Skeletal muscle cell (primary cell): ENCODE measurements at regions not wholly inside any gene's neighbourhood (a gene's known extent, or its start where the extent isn't known, plus 50 kb on each side); places are given as distances from the start of the nearest gene placed in this dataset.

ENCODE experiments used
- DNase-seq: peaks from one replicate; pipeline ENCODE4 v3.0.0-alpha.2; 2010; ENCODE audit warnings: low read depth
- H3K4me3 ChIP-seq: 2 replicates; pipeline ENCODE4 v1.5.1; 2011; ENCODE audit warnings: low read depth, mild to moderate bottlenecking, control low read depth, low read length, moderate library complexity

GRCh38 chr6:79334674-79335073 is 100.2 kb upstream of the HMGN3 start:
- DNase-seq, result no peak
- no peak overlapping the region for H3K4me3 ChIP-seq

GRCh38 chr6:79330704-79331103 is 96.2 kb upstream of the HMGN3 start:
- no peak for DNase-seq
- H3K4me3 ChIP-seq, result no peak overlapping the region

- H3K4me3 ChIP-seq, result no peak overlapping the region
- DNase-seq, result no peak
Observed at GRCh38 chr6:79313254-79313653, 78.8 kb upstream of the HMGN3 start.

- no peak overlapping the region for H3K4me3 ChIP-seq
- no peak for DNase-seq
Observed at GRCh38 chr6:79307321-79308036, 73.0 kb upstream of the HMGN3 start.

GRCh38 chr6:79305020-79305419 is 70.5 kb upstream of the HMGN3 start:
- DNase-seq, result no peak
- no peak overlapping the region for H3K4me3 ChIP-seq

- no peak overlapping the region for H3K4me3 ChIP-seq
- no peak for DNase-seq
Observed at GRCh38 chr6:79302341-79302740, 67.9 kb upstream of the HMGN3 start.

GRCh38 chr6:79301290-79301689 is 66.8 kb upstream of the HMGN3 start:
- H3K4me3 ChIP-seq, result no peak overlapping the region
- no peak for DNase-seq

- no peak overlapping the region for H3K4me3 ChIP-seq
- DNase-seq, result no peak
Observed at GRCh38 chr6:79296211-79296610, 61.7 kb upstream of the HMGN3 start.
